ENCODE measurements at regions not wholly inside any gene's neighbourhood (a gene's known extent, or its start where the extent isn't known, plus 50 kb on each side); places are given as distances from the start of the nearest gene placed in this dataset.

GRCh38 chr10:85448716-85449115 is 917.9 kb downstream of the GRID1 start:
- no peaks in the 10 kb centered on the region for H3K4me1 ChIP-seq (ENCODE audit: insufficient read depth)
- no peak overlapping the region for H3K4me3 ChIP-seq
- no peak overlapping the region for H3K27ac ChIP-seq
- no peak overlapping the region for H3K4me2 ChIP-seq
- TF ChIP-seq CTCF (IDR thresholded peaks at IDR 0.05; ENCODE audit: poor library complexity) (no peak), EZH2phosphoT487 (IDR thresholded peaks at IDR 0.05; ENCODE audit: low read depth, severe bottlenecking, unreplicated experiment) (no peak), EZH2 (IDR thresholded peaks at IDR 0.05; ENCODE audit: borderline replicate concordance) (no peak)
- H3K36me3 ChIP-seq (replicated peaks; ENCODE audit: insufficient read depth, low read depth): no peaks in the 10 kb centered on the region
- no peak overlapping the region for H2AFZ ChIP-seq
- H4K20me1 ChIP-seq (ENCODE audit: insufficient read depth, poor library complexity, severe bottlenecking): no peaks in the 10 kb centered on the region
- 56% methylated on average over 5 of the region's 5 CpGs for WGBS (ENCODE audit: low lambda C conversion rate, missing lambda C conversion rate)
- DNase-seq (ENCODE audit: low spot score): no peak
- no peaks in the 10 kb centered on the region for H3K79me2 ChIP-seq
- H3K9me2 ChIP-seq (replicated peaks; ENCODE audit: insufficient read depth): no peaks in the 10 kb centered on the region
- no peaks in the 10 kb centered on the region for H3K9me3 ChIP-seq (ENCODE audit: low read depth)
- H3K27me3 ChIP-seq: no peaks in the 10 kb centered on the region

GRCh38 chr10:85454386-85454785 is 912.2 kb downstream of the GRID1 start:
- Histone ChIP-seq H3K4me3 (no peak overlapping the region), H3K4me1 (ENCODE audit: insufficient read depth) (no peaks in the 10 kb centered on the region), H3K9me3 (ENCODE audit: low read depth) (no peaks in the 10 kb centered on the region), H3K27me3 (no peaks in the 10 kb centered on the region), H3K36me3 (replicated peaks; ENCODE audit: insufficient read depth, low read depth) (no peaks in the 10 kb centered on the region), H4K20me1 (ENCODE audit: insufficient read depth, poor library complexity, severe bottlenecking) (no peaks in the 10 kb centered on the region), H2AFZ (no peak overlapping the region), H3K27ac (no peak overlapping the region), H3K4me2 (no peak overlapping the region), H3K9me2 (replicated peaks; ENCODE audit: insufficient read depth) (no peaks in the 10 kb centered on the region), H3K79me2 (no peaks in the 10 kb centered on the region)
- no peak for DNase-seq (ENCODE audit: low spot score)
- TF ChIP-seq EZH2phosphoT487 (IDR thresholded peaks at IDR 0.05; ENCODE audit: low read depth, severe bottlenecking, unreplicated experiment) (no peak), CTCF (IDR thresholded peaks at IDR 0.05; ENCODE audit: poor library complexity) (no peak), EZH2 (IDR thresholded peaks at IDR 0.05; ENCODE audit: borderline replicate concordance) (no peak)
- 94% methylated on average over 1 of the region's 1 CpG for WGBS (ENCODE audit: low lambda C conversion rate, missing lambda C conversion rate)

- no peak for DNase-seq (ENCODE audit: low spot score)
- Histone ChIP-seq H3K9me3 (ENCODE audit: low read depth) (no peaks in the 10 kb centered on the region), H4K20me1 (ENCODE audit: insufficient read depth, poor library complexity, severe bottlenecking) (no peaks in the 10 kb centered on the region), H2AFZ (no peak overlapping the region), H3K27ac (no peak overlapping the region), H3K79me2 (no peaks in the 10 kb centered on the region), H3K9me2 (replicated peaks; ENCODE audit: insufficient read depth) (no peaks in the 10 kb centered on the region), H3K36me3 (replicated peaks; ENCODE audit: insufficient read depth, low read depth) (no peaks in the 10 kb centered on the region), H3K4me2 (no peak overlapping the region), H3K27me3 (no peaks in the 10 kb centered on the region), H3K4me1 (ENCODE audit: insufficient read depth) (no peaks in the 10 kb centered on the region), H3K4me3 (no peak overlapping the region)
- WGBS (ENCODE audit: low lambda C conversion rate, missing lambda C conversion rate): 29% methylated on average over 2 of the region's 2 CpGs
- TF ChIP-seq EZH2phosphoT487 (IDR thresholded peaks at IDR 0.05; ENCODE audit: low read depth, severe bottlenecking, unreplicated experiment) (no peak), CTCF (IDR thresholded peaks at IDR 0.05; ENCODE audit: poor library complexity) (no peak), EZH2 (IDR thresholded peaks at IDR 0.05; ENCODE audit: borderline replicate concordance) (no peak)
These were observed 909.4 kb downstream of the GRID1 start for GRCh38 chr10:85457191-85457590.

GRCh38 chr10:85458324-85458723 is 908.3 kb downstream of the GRID1 start:
- TF ChIP-seq CTCF (IDR thresholded peaks at IDR 0.05; ENCODE audit: poor library complexity): no peak
- TF ChIP-seq EZH2phosphoT487 (IDR thresholded peaks at IDR 0.05; ENCODE audit: low read depth, severe bottlenecking, unreplicated experiment): no peak
- no peak for TF ChIP-seq EZH2 (IDR thresholded peaks at IDR 0.05; ENCODE audit: borderline replicate concordance)
- Histone ChIP-seq H3K4me2 (no peak overlapping the region), H3K9me3 (ENCODE audit: low read depth) (no peaks in the 10 kb centered on the region), H4K20me1 (ENCODE audit: insufficient read depth, poor library complexity, severe bottlenecking) (no peaks in the 10 kb centered on the region), H3K4me3 (no peak overlapping the region), H2AFZ (no peak overlapping the region), H3K9me2 (replicated peaks; ENCODE audit: insufficient read depth) (no peaks in the 10 kb centered on the region), H3K27me3 (no peaks in the 10 kb centered on the region), H3K36me3 (replicated peaks; ENCODE audit: insufficient read depth, low read depth) (no peaks in the 10 kb centered on the region), H3K27ac (no peak overlapping the region), H3K79me2 (no peaks in the 10 kb centered on the region), H3K4me1 (ENCODE audit: insufficient read depth) (no peaks in the 10 kb centered on the region)
- WGBS (ENCODE audit: low lambda C conversion rate, missing lambda C conversion rate): 80% methylated on average over 3 of the region's 3 CpGs
- no peak for DNase-seq (ENCODE audit: low spot score)
